Skeletal muscle cell (primary cell): ENCODE measurements at regions not wholly inside any gene's neighbourhood (a gene's known extent, or its start where the extent isn't known, plus 50 kb on each side); places are given as distances from the start of the nearest gene placed in this dataset.
"Not testable (repeated sequence)": the region's sequence is repeated elsewhere in the genome, so short reads cannot be mapped to it uniquely, and the experiment has no call there.

Experiments used
- DNase-seq: peaks from one replicate; pipeline ENCODE4 v3.0.0-alpha.2; 2010; ENCODE audit warnings: low read depth
- H3K4me3 ChIP-seq: 2 replicates; pipeline ENCODE4 v1.5.1; 2011; ENCODE audit warnings: low read depth, mild to moderate bottlenecking, control low read depth, low read length, moderate library complexity

GRCh38 chr5:131019111-131019510, 145.9 kb downstream of the HINT1 start:
- no peak for DNase-seq
- no peak overlapping the region for H3K4me3 ChIP-seq

GRCh38 chr5:131008329-131008728, 156.7 kb downstream of the HINT1 start:
- H3K4me3 ChIP-seq, result no peak overlapping the region
- DNase-seq, result no peak

- no peak overlapping the region for H3K4me3 ChIP-seq
- no peak for DNase-seq
Observed at GRCh38 chr5:131005963-131006684, 158.9 kb downstream of the HINT1 start.

- no peak overlapping the region for H3K4me3 ChIP-seq
- no peak for DNase-seq
Observed at GRCh38 chr5:131001507-131001906, 163.5 kb downstream of the HINT1 start.

GRCh38 chr5:131000289-131000688, 164.8 kb downstream of the HINT1 start:
- no peak overlapping the region for H3K4me3 ChIP-seq
- no peak for DNase-seq

GRCh38 chr5:130996720-130997119, 168.3 kb downstream of the HINT1 start:
- not testable (repeated sequence) for DNase-seq, H3K4me3 ChIP-seq

- no peak overlapping the region for H3K4me3 ChIP-seq
- no peak for DNase-seq
Observed at GRCh38 chr5:130995851-130996250, 169.2 kb downstream of the HINT1 start.

GRCh38 chr5:130995254-130995515, 169.9 kb downstream of the HINT1 start:
- no peak for DNase-seq
- no peak overlapping the region for H3K4me3 ChIP-seq

- no peak for DNase-seq
- no peak overlapping the region for H3K4me3 ChIP-seq
Observed at GRCh38 chr5:130994496-130995253, 170.4 kb downstream of the HINT1 start.

- no peak overlapping the region for H3K4me3 ChIP-seq
- peak; percentile 5 for DNase-seq
Observed at GRCh38 chr5:130992621-130993020, 172.4 kb downstream of the HINT1 start.

- DNase-seq, result peak; percentile 62
- H3K4me3 ChIP-seq, result no peak overlapping the region
Observed at GRCh38 chr5:130992095-130992494, 173.0 kb downstream of the HINT1 start.

- no peak overlapping the region for H3K4me3 ChIP-seq
- DNase-seq, result no peak
Observed at GRCh38 chr5:130985776-130986175, 179.3 kb downstream of the HINT1 start.

- no peak for DNase-seq
- no peak overlapping the region for H3K4me3 ChIP-seq
Observed at GRCh38 chr5:130981663-130982062, 183.4 kb downstream of the HINT1 start.

GRCh38 chr5:130978475-130978874, 186.6 kb downstream of the HINT1 start:
- DNase-seq, result peak; percentile 8
- H3K4me3 ChIP-seq, result no peak overlapping the region

GRCh38 chr5:130976493-130976892, 188.6 kb downstream of the HINT1 start:
- no peak for DNase-seq
- no peak overlapping the region for H3K4me3 ChIP-seq

- no peak overlapping the region for H3K4me3 ChIP-seq
- no peak for DNase-seq
Observed at GRCh38 chr5:130975847-130976246, 189.2 kb downstream of the HINT1 start.

- no peak overlapping the region for H3K4me3 ChIP-seq
- no peak for DNase-seq
Observed at GRCh38 chr5:130975299-130975698, 189.8 kb downstream of the HINT1 start.

- DNase-seq, result no peak
- H3K4me3 ChIP-seq, result no peak overlapping the region
Observed at GRCh38 chr5:130974021-130974683, 190.9 kb downstream of the HINT1 start.

- no peak for DNase-seq
- no peak overlapping the region for H3K4me3 ChIP-seq
Observed at GRCh38 chr5:130966990-130967525, 198.0 kb downstream of the HINT1 start.

GRCh38 chr5:130965920-130966319, 199.1 kb downstream of the HINT1 start:
- H3K4me3 ChIP-seq, result no peak overlapping the region
- no peak for DNase-seq
